GM12873 (cell line): ENCODE measurements at regions not wholly inside any gene's neighbourhood (a gene's known extent, or its start where the extent isn't known, plus 50 kb on each side); places are given as distances from the start of the nearest gene placed in this dataset.

ENCODE experiments used
- CTCF ChIP-seq: IDR thresholded peaks from 2 replicates; pipeline ENCODE4 v1.5.1; 2012; ENCODE audit warnings: low read depth, mild to moderate bottlenecking, moderate library complexity, low read length, control low read depth; ENCODE audit not compliant: insufficient read depth; ENCODE audit errors: missing control alignments

GRCh38 chr18:56167366-56167765, 471.0 kb downstream of the TXNL1 start:
- no peak for TF ChIP-seq CTCF

DNA sequence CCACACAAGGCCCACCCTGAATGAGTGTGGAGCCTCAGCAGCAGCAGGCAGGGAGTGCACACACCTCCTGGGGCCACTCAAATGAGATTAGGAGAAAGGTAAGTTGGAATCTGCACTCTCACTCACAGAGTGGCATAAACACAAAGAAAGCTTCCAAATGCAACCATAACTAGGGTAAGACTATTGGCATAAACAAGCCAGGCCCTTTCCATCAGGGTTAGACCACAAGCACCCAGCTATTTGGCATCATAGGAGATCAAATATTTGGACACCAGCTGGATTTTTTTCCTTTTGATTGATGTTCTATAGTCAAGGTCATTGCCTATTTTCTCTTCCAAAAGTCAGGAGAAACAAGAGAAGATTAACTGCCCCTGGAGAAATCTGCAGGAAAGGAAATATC, 471.5 kb downstream of the TXNL1 start:
- TF ChIP-seq CTCF = no peak

- TF ChIP-seq CTCF = no peak
Measured at GRCh38 chr18:56165601-56166355, 472.6 kb downstream of the TXNL1 start.

GRCh38 chr18:56162311-56163265, 475.8 kb downstream of the TXNL1 start:
- no peak for TF ChIP-seq CTCF

GRCh38 chr18:56161566-56162260, 476.7 kb downstream of the TXNL1 start:
- no peak for TF ChIP-seq CTCF

- no peak for TF ChIP-seq CTCF
Measured at GRCh38 chr18:56158676-56159075, 479.7 kb downstream of the TXNL1 start.

- no peak for TF ChIP-seq CTCF
Measured at GRCh38 chr18:56157541-56157940, 480.9 kb downstream of the TXNL1 start.
